IMR-90 (cell line): ENCODE measurements at regions not wholly inside any gene's neighbourhood (a gene's known extent, or its start where the extent isn't known, plus 50 kb on each side); places are given as distances from the start of the nearest gene placed in this dataset.

Experiments used
- ATAC-seq: fragments of 200-7000 bp; cut with Tn5 transposase; 2 replicates; pipeline ENCODE4 v1.9.1; 2020; ENCODE audit warnings: low read depth, mild to moderate bottlenecking, moderate library complexity
- BruUV-seq: library from RNA; stranded (reverse); fragments of 400-500 nt; replicated peaks from 2 replicates; lab custom pipeline; 2021; lab: Mats Ljungman, UMichigan
- CTCF ChIA-PET: fragments of 300-600 bp; formaldehyde crosslinking; extraction: SDS; loops from one replicate; lab custom pipeline; 2021; ENCODE audit warnings: antibody characterized with exemption; lab: Yijun Ruan, JAX
- POLR2A ChIA-PET: fragments of 300-600 bp; sonication (Branson Sonifier 250); formaldehyde crosslinking; loops from one replicate; lab custom pipeline; 2022; ENCODE audit warnings: antibody characterized with exemption; ENCODE audit not compliant: unreplicated experiment; lab: Charles Lee
- DNase-seq: peaks from one replicate; pipeline ENCODE4 v3.0.0; 2013
- H2AFZ ChIP-seq: replicated peaks from 2 replicates; pipeline ENCODE3; 2013; ENCODE audit warnings: low read length, mild to moderate bottlenecking; ENCODE audit not compliant: poor library complexity
- H2AK5ac ChIP-seq: 2 replicates; pipeline ENCODE4 v1.6.1; 2013; ENCODE audit warnings: low read depth, low read length, inconsistent platforms
- H2AK9ac ChIP-seq: replicated peaks from 2 replicates; pipeline ENCODE3; 2013; ENCODE audit warnings: mild to moderate bottlenecking, low read depth, low read length, moderate library complexity; ENCODE audit not compliant: poor library complexity
- H2BK120ac ChIP-seq: 2 replicates; pipeline ENCODE4 v1.6.1; 2013; ENCODE audit warnings: low read depth, low read length, inconsistent platforms
- H2BK15ac ChIP-seq: 3 replicates; pipeline ENCODE4 v1.6.1; 2013; ENCODE audit warnings: low read depth, low read length, inconsistent platforms
- H2BK20ac ChIP-seq: 2 replicates; pipeline ENCODE4 v1.6.1; 2013; ENCODE audit warnings: low read depth, mild to moderate bottlenecking, inconsistent platforms, low read length, moderate library complexity
- H2BK5ac ChIP-seq: 2 replicates; pipeline ENCODE4 v1.6.1; 2013; ENCODE audit warnings: mild to moderate bottlenecking, low read depth, low read length, inconsistent platforms; ENCODE audit not compliant: poor library complexity, severe bottlenecking
- H3K14ac ChIP-seq: replicated peaks from 2 replicates; pipeline ENCODE4 v1.6.1; 2013; ENCODE audit warnings: low read depth, low read length, inconsistent platforms
- H3K18ac ChIP-seq: 2 replicates; pipeline ENCODE4 v1.6.1; 2013; ENCODE audit warnings: low read depth, low read length, control low read depth
- H3K23ac ChIP-seq: 2 replicates; pipeline ENCODE4 v1.6.1; 2013; ENCODE audit warnings: low read depth, low read length, inconsistent platforms
- H3K27ac ChIP-seq: 2 replicates; pipeline ENCODE4 v1.5.1; 2013; ENCODE audit warnings: mild to moderate bottlenecking, control low read depth, low read length; ENCODE audit not compliant: insufficient read depth
- H3K27me3 ChIP-seq: 2 replicates; pipeline ENCODE4 v1.6.1; 2013; ENCODE audit warnings: low read length; ENCODE audit not compliant: control insufficient read depth, insufficient read depth
- H3K36me3 ChIP-seq: 2 replicates; pipeline ENCODE4 v1.6.1; 2013; ENCODE audit warnings: low read length, mixed read lengths; ENCODE audit not compliant: control insufficient read depth, insufficient read depth
- H3K4ac ChIP-seq: 2 replicates; pipeline ENCODE4 v1.6.1; 2013; ENCODE audit warnings: low read depth, low read length, inconsistent platforms
- H3K4me1 ChIP-seq: 2 replicates; pipeline ENCODE4 v1.6.1; 2013; ENCODE audit warnings: low read length, mixed read lengths; ENCODE audit not compliant: control insufficient read depth, insufficient read depth
- H3K4me2 ChIP-seq: 2 replicates; pipeline ENCODE4 v1.6.1; 2013; ENCODE audit warnings: low read depth, mild to moderate bottlenecking, control low read depth, low read length, moderate library complexity
- H3K4me3 ChIP-seq: 2 replicates; pipeline ENCODE4 v1.5.1; 2013; ENCODE audit warnings: low read depth, mild to moderate bottlenecking, control low read depth, low read length, moderate library complexity; ENCODE audit not compliant: insufficient read depth
- H3K56ac ChIP-seq: 2 replicates; pipeline ENCODE4 v1.6.1; 2013; ENCODE audit warnings: low read length, inconsistent platforms; ENCODE audit not compliant: insufficient read depth; ENCODE audit errors: extremely low read depth
- H3K79me1 ChIP-seq, 2 experiments: 2 replicates each; pipeline ENCODE4 v1.6.1; 2013; ENCODE audit warnings: low read length in 2 of 2, inconsistent platforms in 1 of 2, low read depth in 1 of 2
- H3K9ac ChIP-seq: 2 replicates; pipeline ENCODE4 v1.6.1; 2013; ENCODE audit warnings: low read depth, low read length, control low read depth
- H3K9me1 ChIP-seq: 2 replicates; pipeline ENCODE4 v1.6.1; 2013; ENCODE audit warnings: low read length, inconsistent platforms; ENCODE audit not compliant: insufficient read depth
- H3K9me3 ChIP-seq: 2 replicates; pipeline ENCODE4 v1.6.1; 2013; ENCODE audit warnings: low read length; ENCODE audit not compliant: control insufficient read depth, insufficient read depth
- H4K20me1 ChIP-seq: 2 replicates; pipeline ENCODE4 v1.6.1; 2013; ENCODE audit warnings: low read length, inconsistent platforms; ENCODE audit not compliant: insufficient read depth
- H4K5ac ChIP-seq: 2 replicates; pipeline ENCODE4 v1.6.1; 2013; ENCODE audit warnings: mild to moderate bottlenecking, low read depth, low read length, control low read depth
- H4K8ac ChIP-seq, 2 experiments: 2 replicates each; pipeline ENCODE4 v1.6.1; 2013; ENCODE audit warnings: low read depth in 2 of 2, low read length in 2 of 2, control low read depth in 1 of 2, inconsistent platforms in 1 of 2
- H4K91ac ChIP-seq: 2 replicates; pipeline ENCODE4 v1.6.1; 2013; ENCODE audit warnings: low read depth, low read length, inconsistent platforms; ENCODE audit not compliant: insufficient read depth
- BHLHE40 ChIP-seq: fragments of 150-350 bp; IDR thresholded peaks from 2 replicates; pipeline ENCODE4 v1.6.1; 2016; ENCODE audit warnings: mild to moderate bottlenecking, low read depth, low read length
- CEBPB ChIP-seq: IDR thresholded peaks from 2 replicates; pipeline ENCODE4 v1.6.1; 2012; ENCODE audit warnings: low read depth, low read length, improper control_type of control experiment
- CTCF ChIP-seq: conservative IDR thresholded peaks from 2 replicates; pipeline ENCODE4 v1.5.1; 2012; ENCODE audit warnings: mild to moderate bottlenecking, low read depth, low read length, improper control_type of control experiment
- POLR2A ChIP-seq: IDR thresholded peaks from 2 replicates; pipeline ENCODE4 v1.6.1; 2012; ENCODE audit warnings: mild to moderate bottlenecking, low read depth, low read length
- RCOR1 ChIP-seq: IDR thresholded peaks from 2 replicates; pipeline ENCODE4 v1.6.1; 2012; ENCODE audit warnings: mild to moderate bottlenecking, low read length, improper control_type of control experiment; ENCODE audit not compliant: insufficient replicate concordance
- SMC3 ChIP-seq: fragments of 150-350 bp; IDR thresholded peaks from 2 replicates; pipeline ENCODE4 v1.6.1; 2016; ENCODE audit warnings: low read depth, mild to moderate bottlenecking, antibody characterized with exemption, low read length, moderate library complexity
- WGBS, 2 experiments: methylation state at CpG; one replicate each; pipeline versions ENCODE4 v1.1.5 to v1.1.7; 2013; ENCODE audit warnings: missing lambda C conversion rate in 2 of 2; ENCODE audit not compliant: insufficient read length in 1 of 2; ENCODE audit errors: extremely low coverage in 2 of 2; 5-methylcytosine and 5-hydroxymethylcytosine counted together
- dilution Hi-C: fragments of 300-500 bp; cut with HindIII; formaldehyde crosslinking; loops from one replicate; pipeline ENCODE4 v1.14.3; 2018; ENCODE audit warnings: low sequenced_read_pairs; ENCODE audit not compliant: unreplicated experiment
- in situ Hi-C: fragments of 300-500 bp; cut with MboI; formaldehyde crosslinking; loops from 3 replicates; pipeline ENCODE4 v1.14.3; 2019; ENCODE audit warnings: low sequenced_read_pairs, inconsistent platforms, mixed read lengths
- intact Hi-C: fragments of 100-400 bp; cut with micrococcal nuclease; formaldehyde crosslinking; loops from 2 replicates; pipeline ENCODE4 v1.10.0; 2022

GRCh38 chr13:95354680-95355487 is 53.6 kb upstream of the ABCC4 start (continued):
- no peak for TF ChIP-seq SMC3

- ChIA-PET CTCF (no interaction called here), POLR2A (no interaction called here)
- no peaks in the 10 kb centered on the region for H3K27me3 ChIP-seq
- no peak overlapping the region; the same call in 1 of the 2 replicates for H2AK5ac ChIP-seq
- no TSS peak for BruUV-seq
- no peak overlapping the region for H3K56ac ChIP-seq
- H3K4ac ChIP-seq, result peak overlapping the region; percentile 30
- H4K8ac ChIP-seq, result peak overlapping the region in 1 of 2 experiments; percentile 41; a peak in 1 of 4 replicates
- H2BK5ac ChIP-seq, result peak overlapping the region; percentile 15
- H3K27ac ChIP-seq, result peak overlapping the region; percentile 74; the same call in 1 of the 2 replicates
- no CpG with 5 or more reads among the region's 6 CpGs for WGBS, 2 experiments
- dilution Hi-C loops, result no loop called here
- H2BK20ac ChIP-seq, result 0 out of 2 replicates have a peak overlapping the region, but pooled peaks have one; percentile 17
- peak overlapping the region; percentile 33; the same call in 1 of the 2 replicates for H2BK120ac ChIP-seq
- peaks cover 9% of the 10 kb centered on the region for H3K4me1 ChIP-seq
- H3K9me1 ChIP-seq, result peaks cover 4% of the 10 kb centered on the region; the same call in 1 of the 2 replicates
- H3K79me1 ChIP-seq, result no peaks in the 10 kb centered on the region
- no peaks in the 10 kb centered on the region for H4K20me1 ChIP-seq
- DNase-seq (peak; percentile 78), ATAC-seq (peak; percentile 91)
- no peaks in the 10 kb centered on the region for H3K36me3 ChIP-seq
- no peak overlapping the region for H2AK9ac ChIP-seq
- peak overlapping the region; percentile 18; the same call in 1 of the 2 replicates for H3K4me2 ChIP-seq
- intact Hi-C loops, result no loop called here
- in situ Hi-C loops, result no loop called here
- H4K5ac ChIP-seq, result peak overlapping the region; percentile 31; the same call in 1 of the 2 replicates
- no peak overlapping the region for H3K9ac ChIP-seq
- peak overlapping the region; percentile 3; the same call in 1 of the 3 replicates for H2BK15ac ChIP-seq
- H3K23ac ChIP-seq, result no peak overlapping the region; the same call in 1 of the 2 replicates
- no peak overlapping the region; the same call in 1 of the 2 replicates for H4K91ac ChIP-seq
- H3K14ac ChIP-seq, result no peak overlapping the region
- no peak overlapping the region for H3K4me3 ChIP-seq
- H3K18ac ChIP-seq, result 0 out of 2 replicates have a peak overlapping the region, but pooled peaks have one; percentile 22
- peak overlapping the region; percentile 57 for H2AFZ ChIP-seq
- peaks cover 2% of the 10 kb centered on the region; the same call in 1 of the 2 replicates for H3K9me3 ChIP-seq
- peak; percentile 78 for TF ChIP-seq BHLHE40
- TF ChIP-seq CEBPB, result no peak
- TF ChIP-seq RCOR1, result no peak
- TF ChIP-seq CTCF, result no peak
- TF ChIP-seq POLR2A, result no peak
These were observed 54.2 kb upstream of the ABCC4 start for GRCh38 chr13:95355494-95355893.
